Uterus (tissue), 3 donors: ENCODE measurements at regions not wholly inside any gene's neighbourhood (a gene's known extent, or its start where the extent isn't known, plus 50 kb on each side); places are given as distances from the start of the nearest gene placed in this dataset.
"Not testable (repeated sequence)": the region's sequence is repeated elsewhere in the genome, so short reads cannot be mapped to it uniquely, and the experiment has no call there.

Experiments
- DNase-seq, 2 donors: peaks; one replicate each; pipeline ENCODE4 v3.0.0-alpha.2; 2019 to 2020
- H3K27ac ChIP-seq, 2 donors: fragments of 200-600 bp; sonication (generic); 1 replicate in 1 of 2; 2 replicates in 1 of 2; pipeline ENCODE4 v1.5.1; 2016 to 2018
- H3K27me3 ChIP-seq, 2 donors: fragments of 200-600 bp; sonication (generic); one replicate each; pipeline ENCODE4 v1.5.1; 2018 to 2019; ENCODE audit warnings: control low read depth in 1 of 2
- H3K36me3 ChIP-seq, 2 donors: fragments of 200-600 bp; sonication (generic); one replicate each; pipeline ENCODE4 v1.5.1; 2019; ENCODE audit warnings: control low read depth in 1 of 2
- H3K4me1 ChIP-seq, 2 donors: fragments of 200-600 bp; sonication (generic); one replicate each; pipeline ENCODE4 v1.5.1; 2018 to 2019; ENCODE audit warnings: control low read depth in 1 of 2
- H3K4me3 ChIP-seq, 2 donors: fragments of 200-600 bp; sonication (generic); 1 replicate in 1 of 2; 2 replicates in 1 of 2; pipeline ENCODE4 v1.5.1; 2018 to 2019; ENCODE audit warnings: mild to moderate bottlenecking in 1 of 2
- H3K9me3 ChIP-seq, 2 donors: fragments of 200-600 bp; sonication (generic); one replicate each; pipeline ENCODE4 v1.5.1; 2019; ENCODE audit warnings: control low read depth in 1 of 2
- CTCF ChIP-seq, 4 experiments: fragments of 200-600 bp in 2 of 4; fragments of 450-650 bp in 2 of 4; sonication (generic) in 2 of 4; IDR thresholded peaks; one replicate each; pipeline ENCODE4 v1.5.1; 2016 to 2019; ENCODE audit warnings: antibody characterized with exemption in 4 of 4, mild to moderate bottlenecking in 2 of 4, moderate library complexity in 1 of 4
- POLR2A ChIP-seq, 2 donors: fragments of 450-650 bp; IDR thresholded peaks; one replicate each; pipeline ENCODE4 v1.6.1; 2016; ENCODE audit warnings: antibody characterized with exemption in 2 of 2, mild to moderate bottlenecking in 1 of 2, moderate library complexity in 1 of 2
- intact Hi-C: fragments of 100-400 bp; cut with DNase I; formaldehyde crosslinking; loops from one replicate; pipeline ENCODE4 v1.15.1; 2023; ENCODE audit warnings: low total_unique reads
- donor health status: DM: yes; HTN: yes; CAD: no.

- no peak for DNase-seq
- TF ChIP-seq POLR2A (IDR thresholded peaks at IDR 0.05) (no peak), CTCF (IDR thresholded peaks at IDR 0.05) (no peak)
- Histone ChIP-seq H3K27me3 (no peaks in the 10 kb centered on the region), H3K9me3 (no peaks in the 10 kb centered on the region), H3K4me3 (no peak overlapping the region), H3K27ac (no peak overlapping the region), H3K4me1 (no peaks in the 10 kb centered on the region), H3K36me3 (no peaks in the 10 kb centered on the region)
- intact Hi-C loops, result no loop called here
These were observed 162.9 kb downstream of the LRIG3 start for GRCh38 chr12:58757422-58757821.

GRCh38 chr12:58759745-58760144, 160.6 kb downstream of the LRIG3 start:
- H3K36me3 ChIP-seq, H3K4me1 ChIP-seq, H3K27ac ChIP-seq, H3K4me3 ChIP-seq, intact Hi-C loops, H3K27me3 ChIP-seq, H3K9me3 ChIP-seq, DNase-seq: not testable (repeated sequence)

- no peak overlapping the region for H3K27ac ChIP-seq
- H3K9me3 ChIP-seq, result no peaks in the 10 kb centered on the region
- no peak overlapping the region for H3K4me3 ChIP-seq
- H3K4me1 ChIP-seq, result no peaks in the 10 kb centered on the region
- intact Hi-C loops, result no loop called here
- no peaks in the 10 kb centered on the region for H3K36me3 ChIP-seq
- DNase-seq, result no peak
- TF ChIP-seq CTCF (IDR thresholded peaks at IDR 0.05) (no peak), POLR2A (IDR thresholded peaks at IDR 0.05) (no peak)
- H3K27me3 ChIP-seq, result no peaks in the 10 kb centered on the region
These were observed 159.0 kb downstream of the LRIG3 start for GRCh38 chr12:58761308-58761707.

- H3K9me3 ChIP-seq, result no peaks in the 10 kb centered on the region
- DNase-seq, result no peak
- H3K27ac ChIP-seq, result no peak overlapping the region
- H3K4me3 ChIP-seq, result no peak overlapping the region
- H3K4me1 ChIP-seq, result no peaks in the 10 kb centered on the region
- no peaks in the 10 kb centered on the region for H3K27me3 ChIP-seq
- TF ChIP-seq CTCF (IDR thresholded peaks at IDR 0.05) (no peak), POLR2A (IDR thresholded peaks at IDR 0.05) (no peak)
- intact Hi-C loops, result no loop called here
- no peaks in the 10 kb centered on the region for H3K36me3 ChIP-seq
These were observed 156.0 kb downstream of the LRIG3 start for GRCh38 chr12:58764100-58764953.

- no peaks in the 10 kb centered on the region for H3K4me1 ChIP-seq
- intact Hi-C loops, result no loop called here
These were observed 155.2 kb downstream of the LRIG3 start for GRCh38 chr12:58765076-58765475.

More at GRCh38 chr12:58765076-58765475, 155.2 kb downstream of the LRIG3 start:
- Histone ChIP-seq H3K27me3 (no peaks in the 10 kb centered on the region), H3K27ac (no peak overlapping the region), H3K4me3 (no peak overlapping the region), H3K36me3 (no peaks in the 10 kb centered on the region), H3K9me3 (no peaks in the 10 kb centered on the region)
- TF ChIP-seq CTCF (IDR thresholded peaks at IDR 0.05) (no peak), POLR2A (IDR thresholded peaks at IDR 0.05) (no peak)
- DNase-seq, result no peak
